K562 (cell line): ENCODE measurements at regions not wholly inside any gene's neighbourhood (a gene's known extent, or its start where the extent isn't known, plus 50 kb on each side); places are given as distances from the start of the nearest gene placed in this dataset.

ENCODE experiments used
- ATAC-seq: fragments of 200-7000 bp; cut with Tn5 transposase; 3 replicates; pipeline ENCODE4 v1.9.1; 2020; ENCODE audit warnings: moderate library complexity
- BruUV-seq: library from RNA; stranded (reverse); fragments of 400-500 nt; replicated peaks from 2 replicates; lab custom pipeline; 2021; lab: Mats Ljungman, UMichigan
- CTCF ChIA-PET: fragments of 300-600 bp; formaldehyde crosslinking; extraction: SDS; loops from one replicate; lab custom pipeline; 2021; ENCODE audit warnings: low intra/inter-chr PET ratio; lab: Yijun Ruan, JAX
- POLR2A ChIA-PET: fragments of 300-600, 350-650 bp; sonication (Branson Sonifier 250); formaldehyde crosslinking; extraction: SDS; loops from one replicate; lab custom pipeline; 2021; ENCODE audit warnings: antibody characterized with exemption, inconsistent platforms; lab: Yijun Ruan, JAX
- DNase-seq, 4 experiments: peaks; one replicate each; pipeline versions ENCODE4 v3.0.0 to v3.0.0-alpha.2; 2011 to 2018; ENCODE audit warnings: low spot score in 3 of 4, mixed read lengths in 3 of 4; ENCODE audit errors: extremely low read depth in 1 of 4
- FAIRE-seq: peaks from 2 replicates; lab custom pipeline; 2011; peaks lifted over from hg19 to GRCh38; lab: Jason Lieb, UNC
- H2AFZ ChIP-seq: 2 replicates; pipeline ENCODE4 v1.6.0; 2011; ENCODE audit warnings: low read depth, low read length, control low read depth, inconsistent platforms
- H3K27ac ChIP-seq: fragments of 200-600 bp; 3 replicates; pipeline ENCODE4 v1.8.0; 2011; ENCODE audit warnings: low read depth, mild to moderate bottlenecking, control low read depth, inconsistent platforms, low read length, moderate library complexity, mixed read lengths; ENCODE audit errors: extremely low read depth
- H3K27me3 ChIP-seq, 2 experiments: fragments of 300-600 bp in 1 of 2; 2 replicates in 1 of 2; 3 replicates in 1 of 2; pipeline versions ENCODE4 v1.6.0 to v1.8.0; 2011; ENCODE audit warnings: inconsistent platforms in 2 of 2, low read length in 2 of 2, mild to moderate bottlenecking in 1 of 2, mixed read lengths in 1 of 2, moderate library complexity in 1 of 2; ENCODE audit not compliant: control insufficient read depth in 2 of 2, insufficient read depth in 2 of 2
- H3K36me3 ChIP-seq: fragments of 300-600 bp; 3 replicates; pipeline ENCODE4 v1.8.0; 2011; ENCODE audit warnings: mild to moderate bottlenecking, low read length, inconsistent platforms; ENCODE audit not compliant: control insufficient read depth, insufficient read depth
- H3K4me1 ChIP-seq, 2 experiments: fragments of 200-600 bp in 1 of 2; replicated peaks in 1 of 2; 2 replicates in 1 of 2; 3 replicates in 1 of 2; pipeline versions ENCODE4 v1.5.1 to v1.8.0; 2011; ENCODE audit warnings: inconsistent platforms in 2 of 2, low read length in 2 of 2, mild to moderate bottlenecking in 1 of 2, mixed read lengths in 1 of 2, moderate library complexity in 1 of 2; ENCODE audit not compliant: control insufficient read depth in 2 of 2, insufficient read depth in 2 of 2
- H3K4me2 ChIP-seq: 2 replicates; pipeline ENCODE4 v1.6.1; 2011; ENCODE audit warnings: low read length, control low read depth, inconsistent platforms, mixed read lengths; ENCODE audit not compliant: insufficient read depth
- H3K4me3 ChIP-seq: fragments of 200-600 bp; sonication (generic), shearing (Covaris generic); 2 replicates; pipeline ENCODE4 v1.5.1; 2016; ENCODE audit warnings: control low read depth, inconsistent platforms
- H3K79me2 ChIP-seq: fragments of 200-600 bp; 3 replicates; pipeline ENCODE4 v1.8.0; 2011; ENCODE audit warnings: low read length, inconsistent platforms; ENCODE audit not compliant: control insufficient read depth, insufficient read depth
- H3K9ac ChIP-seq, 2 experiments: 2 replicates each; pipeline versions ENCODE4 v1.6.0 to v1.6.1; 2011; ENCODE audit warnings: low read depth in 2 of 2, low read length in 2 of 2, control low read depth in 1 of 2, inconsistent platforms in 1 of 2, mild to moderate bottlenecking in 1 of 2, mixed read lengths in 1 of 2; ENCODE audit not compliant: insufficient read depth in 1 of 2
- H3K9me1 ChIP-seq: one replicate; pipeline ENCODE4 v1.6.0; 2011; ENCODE audit warnings: inconsistent platforms, mild to moderate bottlenecking, low read length, moderate library complexity; ENCODE audit not compliant: control insufficient read depth, insufficient read depth
- H3K9me3 ChIP-seq: replicated peaks from 2 replicates; pipeline ENCODE4 v1.5.1; 2011; ENCODE audit warnings: low read depth, low read length, inconsistent platforms; ENCODE audit not compliant: control insufficient read depth, insufficient read depth
- H4K20me1 ChIP-seq: replicated peaks from 2 replicates; pipeline ENCODE4 v1.6.1; 2011; ENCODE audit warnings: low read length, inconsistent platforms, mixed read lengths; ENCODE audit not compliant: control insufficient read depth, insufficient read depth
- MGA ChIP-seq: fragments of 450-650 bp; IDR thresholded peaks from 2 replicates; pipeline ENCODE4 v1.6.1; 2016; ENCODE audit warnings: mild to moderate bottlenecking, moderate library complexity
- XRCC4 ChIP-seq: IDR thresholded peaks from one replicate; pipeline ENCODE4 v1.6.1; 2011; ENCODE audit not compliant: insufficient read depth, insufficient read length; ENCODE audit errors: extremely low read depth
- ZNF274 ChIP-seq: IDR thresholded peaks from 2 replicates; pipeline ENCODE4 v1.6.1; 2011; ENCODE audit warnings: low read depth, mild to moderate bottlenecking, low read length, moderate library complexity, borderline replicate concordance
- ZNF354B ChIP-seq: fragments of 250-450 bp; sonication (Bioruptor Pico); IDR thresholded peaks from 2 replicates; pipeline ENCODE4 v1.4.0; 2020
- WGBS: fragments of 100-300 bp; shearing (Covaris generic); methylation state at CpG from one replicate; pipeline ENCODE4 v1.1.6; 2016; ENCODE audit warnings: low coverage, mixed read lengths; ENCODE audit not compliant: insufficient coverage; ENCODE audit errors: missing lambda C conversion rate; 5-methylcytosine and 5-hydroxymethylcytosine counted together
- in situ Hi-C: fragments of 300-500 bp; cut with MboI; formaldehyde crosslinking; loops from 4 replicates; pipeline ENCODE4 v1.15.0; 2018; ENCODE audit warnings: inconsistent platforms, mixed read lengths
- intact Hi-C: fragments of 100-400 bp; cut with micrococcal nuclease; formaldehyde crosslinking; loops from 2 replicates; pipeline ENCODE4 v1.14.2; 2022

DNA sequence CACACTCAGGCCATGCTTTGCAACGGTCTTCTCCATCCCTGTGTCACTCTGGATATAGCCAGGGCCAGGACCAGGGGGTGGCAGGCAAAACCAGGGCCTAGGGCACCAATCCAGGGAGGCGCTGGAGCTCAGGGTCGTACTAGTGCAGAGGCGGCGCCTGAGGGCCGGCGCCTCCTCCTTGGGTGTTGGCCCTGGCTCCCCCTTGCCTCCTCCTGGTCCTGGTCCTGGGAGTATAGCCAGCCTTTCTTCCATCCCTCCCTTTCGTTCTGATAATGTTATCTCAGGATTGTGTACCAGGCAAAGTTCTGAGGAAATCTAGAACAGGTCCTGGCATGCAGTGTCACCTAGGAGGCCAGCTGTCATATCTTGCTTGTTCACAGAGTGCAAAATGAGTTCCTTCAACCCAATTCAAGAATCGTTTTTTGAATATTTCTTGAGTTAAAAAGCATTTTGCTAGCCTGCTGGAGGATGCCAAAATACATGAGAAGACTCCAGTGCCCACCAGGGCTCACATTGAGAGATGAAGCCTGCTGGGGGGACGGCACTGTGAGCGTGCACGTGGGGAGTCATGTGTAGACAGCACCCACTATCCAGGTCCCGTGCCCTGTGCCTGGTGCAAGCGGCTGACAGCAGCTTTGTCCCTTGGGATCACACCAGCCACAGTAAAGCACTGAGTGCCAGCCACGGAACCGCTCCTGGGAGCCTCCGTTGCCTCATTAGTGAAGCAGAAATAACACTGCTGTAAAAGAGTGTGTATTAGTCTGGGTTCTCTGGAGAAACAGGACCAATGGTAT is 106.9 kb upstream of the C7orf33 start:
- 0% methylated on average over 17 of the region's 17 CpGs for WGBS
- peaks cover 0 to 2% of the 10 kb centered on the region in 2 experiments; a peak in 1 of 5 replicates for H3K4me1 ChIP-seq
- H3K4me3 ChIP-seq, result no peak overlapping the region
- ATAC-seq, result no peak
- no peaks in the 10 kb centered on the region for H3K9me1 ChIP-seq
- no peak overlapping the region for H3K27ac ChIP-seq
- intact Hi-C loops, result no loop called here
- DNase-seq, result no peak
- no peak overlapping the region for H3K9ac ChIP-seq
- no peaks in the 10 kb centered on the region for H4K20me1 ChIP-seq
- no TSS peak for BruUV-seq
- no peak overlapping the region for H2AFZ ChIP-seq
- H3K36me3 ChIP-seq, result no peaks in the 10 kb centered on the region
- CTCF ChIA-PET, result no interaction called here
- H3K27me3 ChIP-seq, result peaks cover 45 to 69% of the 10 kb centered on the region in 2 experiments
- TF ChIP-seq ZNF354B (CRISPR knock-in tag) (no peak), XRCC4 (no peak), ZNF274 (no peak)
- in situ Hi-C loops, result no loop called here
- H3K4me2 ChIP-seq, result no peak overlapping the region
- no peaks in the 10 kb centered on the region for H3K79me2 ChIP-seq
- POLR2A ChIA-PET, result no interaction called here
- no peaks in the 10 kb centered on the region for H3K9me3 ChIP-seq
- FAIRE-seq, result no peak

DNA sequence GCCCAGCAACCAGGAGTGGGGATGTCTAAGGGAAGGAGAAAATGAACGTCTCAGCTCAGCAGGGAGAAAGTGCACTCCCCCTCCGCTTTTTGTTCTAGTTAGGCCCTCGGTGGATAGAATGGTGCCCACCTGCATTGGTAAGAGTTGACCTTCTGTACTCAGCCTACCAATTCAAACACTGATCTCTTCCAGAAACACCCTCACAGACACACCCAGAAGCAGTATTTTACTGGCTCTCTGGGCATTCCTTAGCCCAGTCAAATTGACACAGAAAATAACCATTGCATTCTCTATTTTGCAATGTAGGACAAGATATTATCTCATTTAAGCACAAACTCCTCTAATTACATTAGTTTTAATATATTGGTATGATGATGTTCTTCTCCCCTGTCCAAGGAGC is 106.1 kb upstream of the C7orf33 start:
- no TSS peak for BruUV-seq
- intact Hi-C loops (no loop called here), in situ Hi-C loops (no loop called here)
- Histone ChIP-seq H3K79me2 (no peaks in the 10 kb centered on the region), H3K4me2 (no peak overlapping the region), H4K20me1 (no peaks in the 10 kb centered on the region), H3K9ac (no peak overlapping the region), H3K9me1 (no peaks in the 10 kb centered on the region), H2AFZ (no peak overlapping the region), H3K4me3 (no peak overlapping the region), H3K36me3 (no peaks in the 10 kb centered on the region), H3K27me3 (peaks cover 37 to 62% of the 10 kb centered on the region in 2 experiments), H3K4me1 (peaks cover 0 to 2% of the 10 kb centered on the region in 2 experiments; a peak in 1 of 5 replicates), H3K27ac (no peak overlapping the region), H3K9me3 (no peaks in the 10 kb centered on the region)
- FAIRE-seq (no peak), ATAC-seq (no peak), DNase-seq (no peak)
- POLR2A ChIA-PET, result no interaction called here
- CTCF ChIA-PET, result no interaction called here
- 0% methylated on average over 3 of the region's 3 CpGs for WGBS
- TF ChIP-seq MGA, result no peak
